ENCODE measurements at regions not wholly inside any gene's neighbourhood (a gene's known extent, or its start where the extent isn't known, plus 50 kb on each side); places are given as distances from the start of the nearest gene placed in this dataset.

DNA sequence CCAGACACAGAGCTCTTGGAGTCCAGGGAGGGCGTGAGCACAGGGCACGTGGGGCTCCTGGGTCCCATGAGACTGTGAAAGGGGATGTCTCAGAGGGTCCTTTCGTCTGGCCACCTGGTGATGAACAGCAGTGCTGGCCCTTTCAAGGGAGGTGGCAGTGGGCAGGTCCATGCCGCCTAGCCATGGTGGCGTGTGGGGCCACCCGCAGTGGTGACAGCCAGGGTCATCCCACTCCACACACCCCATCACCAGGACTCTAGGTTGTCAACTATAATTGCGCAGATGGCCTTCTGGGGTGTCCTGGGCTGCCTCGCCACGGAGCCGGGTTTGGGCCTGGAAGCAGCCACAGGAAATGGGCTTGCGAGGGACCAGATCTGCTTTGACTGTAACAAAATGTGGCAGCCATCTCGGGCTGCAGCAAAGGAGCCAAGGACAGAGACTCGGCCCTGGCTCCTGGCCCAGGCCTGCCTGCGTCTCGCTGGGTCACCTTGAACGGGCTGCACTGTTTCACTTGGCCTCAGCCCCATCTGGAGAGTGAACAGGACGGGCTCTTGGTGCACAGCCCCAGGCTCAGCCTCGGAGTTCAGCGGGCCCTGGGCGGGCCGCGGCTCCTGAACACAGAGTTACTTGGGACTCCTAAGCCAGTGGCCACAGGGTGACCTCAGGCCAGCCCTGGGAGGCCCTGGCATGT, 1350.5 kb downstream of the BRD1 start:
- DNase-seq (ENCODE audit: low spot score): no peak

DNA sequence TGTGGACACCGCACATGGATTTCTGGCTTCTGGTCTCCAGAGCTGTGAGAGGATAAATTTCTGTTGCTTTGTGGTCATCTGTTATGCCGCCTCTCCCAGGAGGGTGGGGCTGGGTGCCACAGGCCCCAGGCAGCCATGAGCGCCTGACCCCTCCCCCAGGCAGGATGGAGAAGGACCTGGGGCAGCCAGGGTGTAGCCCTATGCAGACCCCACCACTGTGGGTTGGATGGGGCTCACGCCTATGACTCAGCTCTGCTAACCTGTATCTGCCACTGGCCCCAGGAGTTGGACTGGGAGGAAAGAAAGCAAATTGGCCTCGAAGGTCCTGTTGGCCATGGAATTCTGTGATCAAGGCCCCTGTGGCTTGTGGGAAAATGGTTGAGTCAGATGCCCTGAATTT, 1351.1 kb downstream of the BRD1 start:
- DNase-seq (ENCODE audit: low spot score): no peak

DNA sequence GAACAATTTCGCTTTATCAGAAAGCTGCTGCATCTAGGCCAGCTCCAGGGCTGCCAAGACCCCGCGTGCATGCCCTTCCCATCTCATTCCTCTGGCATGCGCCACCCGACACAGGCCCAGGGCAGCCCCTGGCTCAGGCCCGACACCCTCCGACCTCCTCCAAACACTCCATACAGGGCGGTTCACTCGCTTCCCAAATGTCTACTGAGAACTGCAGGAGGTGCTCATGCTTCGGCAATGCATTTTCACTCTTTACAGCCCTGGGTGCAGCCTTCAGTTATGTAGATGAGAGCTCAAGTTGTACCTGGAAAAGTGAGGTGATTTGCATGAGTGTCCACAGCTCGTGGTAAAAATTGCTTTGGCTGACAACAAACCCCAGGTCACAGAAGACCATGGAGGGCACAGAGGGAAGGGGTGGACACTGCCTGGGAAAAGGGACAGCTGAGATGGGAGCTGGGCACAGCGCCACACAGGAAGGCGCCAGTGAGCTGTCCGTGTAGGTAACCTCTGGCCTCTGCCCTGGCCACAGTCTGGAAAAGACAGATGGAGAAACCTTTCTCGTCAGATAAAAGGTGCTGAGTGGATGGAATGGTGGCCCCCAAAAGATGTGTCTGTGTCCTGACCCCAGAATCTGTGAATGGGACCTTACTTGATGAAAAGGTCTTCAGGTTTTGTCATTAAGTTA, 1351.9 kb downstream of the BRD1 start:
- no peak for DNase-seq (ENCODE audit: low spot score)

DNA sequence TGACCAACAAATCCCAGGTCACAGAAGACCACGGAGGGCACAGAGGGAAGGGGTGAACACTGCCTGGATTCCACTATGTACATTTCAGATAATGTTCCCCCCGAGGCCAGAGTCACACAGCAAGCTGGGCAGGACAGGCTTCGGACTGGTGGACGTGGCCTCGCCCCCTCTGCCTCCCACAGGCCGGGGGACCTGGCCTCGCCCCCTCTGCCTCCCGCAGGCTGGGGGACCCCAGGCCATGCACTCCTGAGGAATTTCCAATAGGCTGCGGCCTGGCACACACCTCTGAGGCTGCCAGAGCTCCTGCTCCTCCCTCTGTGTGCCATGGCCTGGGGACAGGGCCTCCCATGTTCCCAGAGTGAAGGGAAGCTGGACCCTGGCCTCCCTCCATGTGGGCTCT, 1352.8 kb downstream of the BRD1 start:
- no peak for DNase-seq (ENCODE audit: low spot score)

DNA sequence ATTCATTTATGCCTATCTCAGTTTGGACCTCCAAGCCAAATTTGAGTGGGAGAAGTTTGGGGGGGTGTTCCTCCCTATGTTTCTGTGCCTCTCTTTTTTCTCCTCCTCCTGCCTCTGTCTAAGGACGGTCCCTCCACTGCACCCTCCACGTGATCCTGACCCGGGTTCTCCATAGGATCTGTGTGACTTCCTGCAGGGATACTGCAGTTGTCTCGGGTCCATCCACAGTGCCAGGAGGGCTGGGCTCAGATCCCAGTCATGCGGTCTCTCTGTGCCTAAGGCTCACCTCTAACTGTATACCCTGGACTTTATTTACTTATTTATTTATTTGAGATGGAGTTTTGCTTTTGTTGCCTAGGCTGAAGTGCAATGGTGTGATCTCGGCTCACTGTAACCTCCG, 1354.5 kb downstream of the BRD1 start:
- no peak for DNase-seq (ENCODE audit: low spot score)

DNA sequence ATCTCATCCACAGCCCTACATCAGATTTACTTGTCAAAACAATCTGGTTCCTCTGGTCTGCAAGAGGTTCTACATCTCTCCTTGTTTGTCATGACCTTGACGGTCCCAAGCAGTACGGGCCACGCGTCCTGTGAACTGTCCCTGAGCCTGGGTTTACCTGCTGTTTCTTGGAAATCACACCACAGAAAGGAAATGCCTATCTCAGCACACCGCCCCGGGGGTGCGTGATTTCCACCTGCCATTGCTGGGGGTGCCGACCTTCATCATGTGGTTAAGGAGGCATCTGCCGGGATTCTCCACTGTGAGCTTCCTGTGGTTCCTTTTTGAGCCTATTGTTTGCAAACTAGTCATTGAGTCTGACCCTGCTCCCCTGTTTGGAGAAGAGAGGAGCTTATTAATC, 1363.4 kb downstream of the BRD1 start:
- DNase-seq (ENCODE audit: low spot score): no peak

DNA sequence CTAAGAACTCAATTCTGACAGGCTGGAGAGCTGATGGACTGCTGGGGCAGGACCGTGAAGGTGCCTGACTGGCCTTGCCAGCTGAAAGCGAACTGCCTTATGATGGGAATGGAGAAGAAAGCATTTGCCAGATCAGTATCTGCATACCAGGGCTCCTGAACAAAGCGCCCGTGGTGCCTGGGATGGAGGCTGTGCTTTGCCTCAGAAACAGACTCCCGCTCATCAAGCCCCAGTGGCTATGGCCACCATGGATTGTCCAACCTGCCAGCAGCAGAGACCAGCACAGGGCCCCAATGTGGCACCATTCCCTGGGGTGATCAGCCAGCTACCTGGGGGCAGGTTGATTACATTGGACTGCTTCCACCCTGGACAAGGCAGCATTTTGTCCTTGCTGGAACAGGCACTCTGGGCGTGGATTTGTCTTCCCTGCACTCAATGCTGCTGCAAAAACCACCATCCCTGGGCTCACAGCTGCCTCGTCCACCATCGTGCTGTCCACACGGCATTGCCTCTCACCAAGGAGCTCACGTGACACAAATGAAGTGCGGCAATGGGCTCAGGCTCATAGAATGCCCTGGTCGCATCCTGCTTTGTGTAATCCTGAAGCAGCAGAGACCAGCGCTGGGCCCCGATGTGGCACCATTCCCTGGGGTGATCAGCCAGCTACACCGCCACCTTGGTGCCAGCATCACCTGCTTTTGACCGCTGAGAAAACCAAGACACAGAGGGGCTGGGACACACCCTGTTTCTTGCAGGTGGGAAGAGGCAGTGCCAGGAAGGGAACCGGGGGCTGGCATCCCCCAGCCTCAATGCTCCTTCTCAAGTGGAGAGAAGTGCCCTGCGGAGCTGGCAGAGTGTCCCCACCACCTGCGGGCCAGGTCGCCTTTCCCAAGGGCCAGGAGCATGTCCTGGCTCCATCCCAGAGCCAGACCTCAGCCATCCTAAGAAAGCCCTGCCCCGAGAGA, 1367.5 kb downstream of the BRD1 start:
- no peak for DNase-seq (ENCODE audit: low spot score)

DNA sequence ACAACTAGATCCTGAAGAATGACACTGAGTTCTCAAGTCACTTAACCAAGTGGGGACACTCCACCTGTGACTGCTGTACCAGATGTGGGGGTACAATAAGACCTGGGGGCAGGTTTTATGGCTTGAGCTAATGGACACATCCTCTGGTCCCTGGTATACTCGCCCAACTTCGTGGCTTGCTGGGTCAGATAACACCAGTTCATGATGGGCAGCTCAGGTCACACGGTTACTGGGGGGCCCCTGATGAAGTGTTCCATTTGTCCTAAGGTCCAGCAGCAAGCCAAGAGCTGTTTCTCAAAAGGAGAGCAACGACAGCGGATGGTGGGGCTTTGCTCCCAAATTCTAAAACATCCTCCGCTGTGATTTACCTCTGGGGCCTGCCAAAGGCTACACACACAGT, 1368.4 kb downstream of the BRD1 start:
- DNase-seq (ENCODE audit: low spot score): no peak

DNA sequence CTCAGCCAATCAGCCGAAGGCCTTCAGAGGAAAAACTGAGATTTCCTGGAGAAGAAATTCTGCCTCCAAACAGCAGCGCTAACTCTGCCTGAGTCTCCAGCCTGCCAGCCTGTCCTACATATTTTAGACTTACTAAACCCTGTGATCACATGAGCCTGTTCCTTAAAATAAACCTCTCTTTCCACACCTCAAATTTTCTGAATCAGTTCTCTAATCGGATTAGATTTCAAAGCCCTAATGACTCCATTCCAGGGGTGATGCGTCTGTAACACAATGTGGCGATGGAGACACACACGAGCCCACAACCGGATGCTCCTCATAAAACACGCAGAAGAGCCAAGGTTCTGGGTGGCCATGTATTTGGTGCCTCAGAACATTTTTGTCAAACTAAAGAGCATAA, 1371.2 kb downstream of the BRD1 start:
- DNase-seq (ENCODE audit: low spot score): no peak

DNA sequence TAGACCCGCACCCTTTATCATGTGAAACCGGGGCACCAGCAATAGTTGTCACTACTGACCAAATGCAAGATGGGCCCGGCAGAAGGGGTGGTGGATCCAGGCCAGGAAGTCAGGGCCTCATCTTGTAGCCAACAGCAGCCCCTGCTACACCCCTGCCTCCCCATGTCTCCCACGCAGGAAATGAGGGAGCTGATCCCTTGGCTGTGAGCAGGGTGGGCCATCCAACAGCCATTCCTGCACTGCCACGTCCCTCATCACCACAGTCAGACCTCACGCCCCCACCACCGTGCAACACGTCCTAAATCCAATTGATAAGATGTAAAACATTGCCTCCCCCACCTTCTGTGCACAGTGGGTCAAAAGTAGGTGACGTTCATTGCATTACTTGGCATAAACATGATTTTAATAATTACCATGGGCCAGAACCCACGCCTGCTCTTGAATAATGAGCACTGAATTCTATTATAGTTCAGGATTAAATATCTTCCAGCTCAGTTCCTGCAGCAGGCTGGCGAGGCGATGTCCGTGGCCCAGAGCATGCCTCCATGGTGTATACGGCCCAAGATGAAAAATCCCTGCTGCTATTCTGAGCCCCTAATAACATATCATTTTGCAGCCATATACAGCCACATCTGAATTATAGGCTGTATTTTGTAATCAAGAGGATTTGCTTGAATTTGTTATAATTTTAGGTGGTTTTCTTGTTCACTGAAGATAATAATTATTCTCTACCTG, 1373.8 kb downstream of the BRD1 start:
- no peak for DNase-seq (ENCODE audit: low spot score)

DNA sequence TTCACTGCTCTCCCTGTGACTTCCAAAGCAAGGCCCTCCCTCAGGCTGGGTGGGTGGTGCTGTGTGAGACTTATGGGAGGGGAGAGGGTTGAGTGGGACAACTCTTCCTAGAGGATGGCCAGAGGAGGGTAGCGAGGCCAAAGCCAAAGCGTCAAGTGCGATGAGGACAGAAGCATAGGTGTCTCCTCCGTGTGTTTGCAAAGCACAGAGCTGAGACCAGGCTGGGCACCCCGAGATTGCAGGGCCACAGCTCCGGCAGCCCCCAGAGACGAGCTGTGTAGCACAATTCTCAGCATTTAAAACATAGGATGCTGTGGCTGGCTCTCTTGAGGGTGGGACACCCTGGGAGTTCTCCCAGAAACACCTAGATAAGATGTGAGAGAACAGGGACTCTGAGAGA, 1374.5 kb downstream of the BRD1 start:
- DNase-seq (ENCODE audit: low spot score): no peak

DNA sequence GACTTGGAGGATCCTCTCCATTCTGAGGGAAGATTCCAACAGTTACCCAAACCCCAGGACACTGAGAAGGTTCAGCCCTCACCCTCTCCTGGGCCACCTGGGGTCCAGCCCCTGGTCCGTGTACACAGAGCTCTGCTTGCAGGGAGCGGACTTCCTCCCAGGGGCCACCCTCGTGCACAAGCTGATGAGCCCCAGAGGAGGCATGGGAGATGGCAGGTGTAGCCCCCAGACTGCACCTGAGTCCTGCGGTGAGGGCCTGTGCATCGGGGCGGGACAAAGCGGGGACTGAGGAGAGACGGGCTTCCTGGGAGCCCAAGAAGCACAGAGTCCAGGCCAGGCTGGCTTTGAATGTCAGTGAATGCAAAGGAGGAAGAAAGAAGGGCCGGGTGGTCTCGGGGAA, 1374.9 kb downstream of the BRD1 start:
- no peak for DNase-seq (ENCODE audit: low spot score)

DNA sequence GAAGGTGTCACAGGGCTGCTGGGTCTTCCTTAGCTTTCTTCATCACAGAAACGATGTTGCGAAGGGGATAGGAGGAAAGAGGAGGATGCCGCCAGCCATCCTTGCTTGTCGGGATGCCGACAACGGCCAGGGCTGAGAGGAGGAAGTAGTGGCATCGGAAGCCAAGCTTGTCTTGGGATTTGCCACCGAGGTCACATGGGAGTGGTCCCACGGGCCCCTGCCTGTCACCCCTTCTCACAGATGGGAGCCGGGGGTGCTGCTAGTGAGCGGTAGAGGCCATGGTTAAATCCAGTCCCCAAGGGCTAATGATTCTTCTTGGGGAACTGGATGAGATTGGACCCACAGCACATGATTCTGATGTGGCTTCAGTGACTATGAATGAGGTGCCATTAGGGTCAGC, 1375.8 kb downstream of the BRD1 start:
- no peak for DNase-seq (ENCODE audit: low spot score)

DNA sequence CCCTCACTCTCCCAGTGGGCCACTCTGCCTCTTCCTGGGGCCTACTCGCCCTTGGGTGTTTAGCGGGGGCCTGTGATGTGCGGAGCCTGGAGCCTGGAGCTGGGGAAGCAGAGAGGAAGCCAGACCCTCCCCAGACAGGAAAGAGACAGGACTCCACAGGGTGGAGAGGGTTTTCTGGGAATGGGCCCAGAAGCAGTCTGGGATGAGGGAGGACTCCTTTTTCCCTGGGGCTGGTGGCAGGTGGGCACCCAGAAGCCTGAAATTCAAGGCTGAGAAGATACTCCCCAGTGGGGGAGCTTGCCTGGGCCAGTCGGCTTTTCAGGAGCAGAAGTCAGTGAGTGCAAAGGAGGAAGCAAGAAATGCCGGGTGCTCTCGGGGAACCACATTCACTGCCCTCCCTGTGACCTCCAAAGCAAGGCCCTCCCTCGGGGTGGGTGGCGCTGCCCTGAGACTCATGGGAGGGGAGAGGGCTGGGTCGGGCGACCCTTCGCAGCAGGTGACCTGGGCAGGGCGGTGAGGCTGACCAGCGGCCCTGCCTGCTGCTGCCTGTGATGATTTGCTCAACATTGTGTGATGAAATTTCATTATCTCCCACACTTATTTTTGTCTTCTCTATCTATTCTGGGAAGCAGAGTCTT, 1377.4 kb downstream of the BRD1 start:
- DNase-seq (ENCODE audit: low spot score): no peak

DNA sequence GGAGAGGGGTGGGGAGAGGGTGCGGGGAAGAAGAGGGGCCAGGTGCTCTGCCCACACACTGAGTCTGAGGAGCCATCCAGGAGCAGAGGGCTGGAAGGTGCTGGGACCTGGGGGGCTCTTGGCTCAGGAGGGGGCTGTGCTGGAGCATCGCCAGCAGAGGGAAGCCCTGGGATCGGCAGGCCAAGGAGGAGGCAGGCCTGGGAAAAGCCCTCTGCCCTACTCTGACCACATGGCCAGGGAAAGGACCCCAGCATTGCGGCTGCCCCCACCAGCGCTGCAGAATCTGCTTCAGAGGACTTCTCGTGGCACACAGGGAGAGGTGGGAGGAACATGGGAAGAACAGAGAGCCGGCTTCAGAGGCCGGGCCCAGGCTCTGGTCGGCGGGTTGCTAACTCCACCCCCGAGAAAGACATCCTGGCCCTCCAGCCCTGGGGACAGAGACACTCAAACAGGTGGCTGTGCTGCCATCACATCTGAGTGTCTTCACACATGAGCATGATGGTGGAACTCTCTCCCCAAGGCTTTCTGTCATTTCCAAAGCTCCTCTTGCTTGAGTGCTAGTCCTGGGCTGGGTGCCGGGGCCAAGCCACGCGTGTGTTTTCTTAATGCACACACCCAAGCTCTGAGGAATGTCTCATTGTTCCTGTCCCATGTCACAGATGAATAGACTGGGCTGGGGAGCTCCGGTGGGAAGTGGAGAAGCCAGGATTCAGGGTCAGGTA, 1378.0 kb downstream of the BRD1 start:
- no peak for DNase-seq (ENCODE audit: low spot score)

DNA sequence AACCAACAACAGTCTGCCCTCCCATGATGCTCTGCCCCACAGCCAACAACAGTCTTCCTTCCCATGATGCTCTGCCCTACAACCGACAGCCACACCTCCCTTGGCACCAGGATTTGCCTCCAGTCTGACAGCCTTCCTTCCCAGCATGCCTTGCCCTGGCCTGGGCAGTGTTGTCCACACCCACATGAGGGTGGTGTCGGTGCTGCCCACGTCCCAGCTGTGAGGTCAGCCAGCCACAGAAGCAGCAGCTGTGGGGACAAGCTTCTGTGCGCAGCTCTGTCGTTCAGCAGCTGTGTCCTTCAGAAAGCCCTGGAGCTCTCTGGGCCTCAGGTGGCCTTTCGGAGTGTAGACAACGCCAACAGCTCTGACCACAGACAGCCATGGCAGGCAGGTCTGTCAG, 1378.9 kb downstream of the BRD1 start:
- DNase-seq (ENCODE audit: low spot score): no peak

DNA sequence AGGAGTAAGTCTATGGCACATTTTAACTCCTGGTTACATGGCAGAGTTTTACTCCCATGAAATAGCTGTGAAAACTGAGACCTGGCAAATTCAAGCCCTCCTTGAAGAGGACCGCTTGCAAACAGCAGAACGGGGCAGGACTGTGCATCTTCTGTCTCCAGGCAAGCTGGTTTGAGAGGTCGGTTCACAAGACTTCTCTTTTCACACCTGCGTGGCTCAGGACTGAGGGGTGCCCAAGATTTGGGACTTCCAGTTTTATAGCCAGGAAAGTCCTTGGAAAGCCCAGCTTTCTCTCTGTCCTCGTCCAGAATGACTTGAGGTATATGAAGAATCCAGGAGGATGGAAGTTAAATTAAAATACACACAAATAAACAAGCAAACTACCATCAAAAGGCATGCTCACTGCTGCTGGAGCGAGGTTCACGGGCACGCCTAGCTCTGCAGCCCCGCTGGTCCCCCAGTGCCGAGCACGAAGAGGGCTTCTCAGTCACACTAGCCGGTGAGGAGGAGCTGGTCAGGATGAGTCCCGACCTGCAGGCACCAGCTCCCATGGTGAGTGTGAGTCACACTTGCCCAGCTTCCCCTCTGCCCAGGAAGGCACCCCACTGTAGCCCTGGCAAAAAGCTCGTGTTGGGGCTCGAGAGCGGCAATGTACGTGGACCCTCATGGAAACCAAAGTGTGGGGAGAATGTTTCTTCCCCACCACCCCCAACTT, 1382.4 kb downstream of the BRD1 start:
- no peak for DNase-seq (ENCODE audit: low spot score)

DNA sequence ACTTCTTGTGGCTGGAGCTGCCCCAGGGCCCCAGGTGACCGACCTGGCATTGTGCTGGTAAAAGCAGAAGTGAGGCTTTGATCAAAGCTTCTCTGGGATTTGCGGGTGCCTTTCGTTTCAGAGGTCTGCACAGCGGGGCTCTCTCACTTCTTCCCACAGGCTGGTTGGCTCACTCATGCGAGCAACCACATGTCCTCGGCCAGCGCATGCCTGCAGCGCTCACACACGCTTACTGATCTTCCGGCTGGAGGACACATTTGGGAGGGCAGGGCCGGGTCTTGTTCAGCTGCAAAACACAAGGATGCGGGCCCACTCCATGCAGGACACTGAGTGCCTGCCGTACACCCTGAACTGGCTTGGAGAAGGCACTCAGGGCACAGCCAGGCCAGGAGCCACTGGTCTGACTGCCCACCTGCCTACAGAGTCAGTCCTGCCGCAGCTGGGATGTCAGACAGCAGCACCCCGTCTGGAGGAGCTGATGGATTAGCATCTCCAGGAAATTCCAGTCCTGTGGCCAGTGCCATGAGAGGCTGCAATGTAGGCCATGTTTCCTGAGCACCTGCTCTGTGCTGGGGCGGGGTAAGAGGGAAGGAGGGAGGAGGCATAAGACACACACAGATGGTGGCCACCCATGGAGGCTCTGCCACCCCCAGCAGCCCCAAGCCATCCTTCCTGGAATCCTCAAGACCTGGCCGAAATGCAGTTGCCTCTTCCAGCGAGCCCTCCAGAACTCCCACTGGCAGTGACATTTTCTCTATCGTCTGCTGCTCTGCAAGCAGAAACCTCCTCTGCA, 1383.2 kb downstream of the BRD1 start:
- no peak for DNase-seq (ENCODE audit: low spot score)

DNA sequence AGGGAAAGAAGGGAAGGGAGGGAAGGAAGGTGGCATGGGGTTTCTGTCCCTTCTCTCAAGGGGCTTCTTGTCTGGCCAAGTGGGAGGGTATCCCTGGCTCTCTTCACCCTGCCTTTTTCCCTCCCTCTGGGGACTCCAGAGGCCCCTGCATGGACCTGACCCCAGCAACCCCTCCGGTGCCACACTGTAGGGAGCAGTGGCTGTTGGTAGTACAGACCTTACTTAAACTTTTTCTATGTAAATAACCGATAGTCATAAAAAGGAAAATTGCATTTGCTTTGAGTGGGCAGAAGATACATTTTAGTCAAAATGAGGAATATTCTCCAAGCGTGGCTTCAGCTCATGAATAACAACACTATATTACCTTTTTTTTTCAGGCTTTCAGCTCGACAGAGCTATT, 1384.0 kb downstream of the BRD1 start:
- no peak for DNase-seq (ENCODE audit: low spot score)

DNA sequence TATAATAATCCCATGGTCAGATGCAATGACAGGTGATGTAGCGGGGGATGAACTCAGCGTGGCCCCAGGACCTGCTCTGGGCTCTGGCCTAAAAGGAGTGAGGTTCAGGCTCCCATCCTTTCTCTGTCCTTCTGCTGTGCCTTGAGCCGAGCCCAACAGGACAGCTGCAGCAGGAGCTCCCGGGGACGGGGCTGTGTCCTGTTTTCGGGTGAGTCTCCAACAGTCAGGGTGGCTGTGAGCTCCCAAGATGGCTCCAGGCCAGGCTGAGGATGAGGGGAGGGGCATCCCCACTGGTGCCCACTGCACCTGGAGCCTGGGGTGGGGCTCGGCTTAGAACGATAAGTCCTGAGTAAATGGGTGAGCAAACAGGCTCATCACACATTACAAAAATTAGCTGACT, 1385.0 kb downstream of the BRD1 start:
- no peak for DNase-seq (ENCODE audit: low spot score)
